Activated naive CD8-positive, alpha-beta T cell treated with anti-CD3 and anti-CD28 coated beads, Interleukin-2, amount 10 ng/mL, durations not matched to agents 7 days and 5 days (primary cell): ENCODE measurements at regions not wholly inside any gene's neighbourhood (a gene's known extent, or its start where the extent isn't known, plus 50 kb on each side); places are given as distances from the start of the nearest gene placed in this dataset.

Experiments used
- ATAC-seq: fragments of 150-1000 bp; cut with Tn5 transposase; one replicate; pipeline ENCODE4 v1.10.0; 2021; ENCODE audit warnings: low read depth, moderate library complexity
- POLR2A ChIA-PET: fragments of 350-600 bp; sonication (Branson Sonifier 250); formaldehyde crosslinking; loops from one replicate; lab custom pipeline; 2021; ENCODE audit warnings: antibody characterized with exemption; lab: Charles Lee
- DNase-seq: peaks from one replicate; pipeline ENCODE4 v3.0.0; 2021
- H3K27ac Mint-ChIP-seq: one replicate; pipeline ENCODE4 v1.8.0; 2022; ENCODE audit warnings: mild to moderate bottlenecking, mixed read lengths
- H3K27me3 Mint-ChIP-seq: one replicate; pipeline ENCODE4 v1.8.0; 2022; ENCODE audit warnings: mild to moderate bottlenecking, moderate library complexity, mixed read lengths
- H3K36me3 Mint-ChIP-seq: one replicate; pipeline ENCODE4 v1.8.0; 2021; ENCODE audit warnings: mild to moderate bottlenecking, mixed read lengths
- H3K4me1 Mint-ChIP-seq: one replicate; pipeline ENCODE4 v1.8.0; 2021; ENCODE audit warnings: mixed read lengths
- H3K4me3 Mint-ChIP-seq: one replicate; pipeline ENCODE4 v1.8.0; 2022; ENCODE audit warnings: mild to moderate bottlenecking, moderate library complexity, mixed read lengths
- H3K9me3 Mint-ChIP-seq: one replicate; pipeline ENCODE4 v1.8.0; 2021; ENCODE audit warnings: mixed read lengths

- peaks cover 3% of the 10 kb centered on the region for H3K36me3 Mint-ChIP-seq
These were observed 152.3 kb downstream of the SNX7 start for GRCh38 chr1:98813738-98814309.

DNA sequence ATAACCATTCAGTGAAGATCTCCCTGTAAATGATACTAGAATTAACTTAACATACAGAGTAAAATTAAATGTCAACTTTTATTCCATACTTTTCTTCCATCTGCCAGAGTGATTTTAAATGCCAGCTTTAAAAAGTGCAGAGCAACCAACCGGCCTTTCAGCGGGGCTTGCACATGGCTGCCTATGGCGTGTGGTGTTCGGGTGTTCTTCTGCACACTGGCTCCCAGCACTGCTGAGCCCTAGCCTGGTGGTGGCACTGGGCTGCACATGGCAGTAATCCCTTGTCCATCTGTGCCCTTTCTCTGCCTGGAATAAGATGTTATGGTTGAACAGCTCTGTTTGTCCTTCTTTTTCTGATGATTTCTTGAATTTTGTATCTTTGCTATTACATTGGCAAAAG is 156.3 kb downstream of the SNX7 start:
- no peak for ATAC-seq
- POLR2A ChIA-PET = no interaction called here
- Mint-ChIP-seq H3K36me3 (no peaks in the 10 kb centered on the region), H3K4me1 (peaks cover 7% of the 10 kb centered on the region), H3K4me3 (no peak overlapping the region), H3K27ac (no peak overlapping the region), H3K9me3 (peaks cover 3% of the 10 kb centered on the region), H3K27me3 (no peaks in the 10 kb centered on the region)
- DNase-seq = no peak

More at GRCh38 chr1:98813738-98814309, 152.3 kb downstream of the SNX7 start:
- Mint-ChIP-seq H3K9me3 (peaks cover 7% of the 10 kb centered on the region), H3K4me1 (peaks cover 7% of the 10 kb centered on the region), H3K4me3 (peak overlapping the region; percentile 17), H3K27ac (peak overlapping the region; percentile 49), H3K27me3 (no peaks in the 10 kb centered on the region)
- POLR2A ChIA-PET = no interaction called here
- DNase-seq (no peak), ATAC-seq (peak; percentile 36)

- no peak for DNase-seq
- POLR2A ChIA-PET = no interaction called here
- no peak overlapping the region for H3K27ac Mint-ChIP-seq
These were observed 159.9 kb downstream of the SNX7 start for GRCh38 chr1:98821379-98821778.

DNA sequence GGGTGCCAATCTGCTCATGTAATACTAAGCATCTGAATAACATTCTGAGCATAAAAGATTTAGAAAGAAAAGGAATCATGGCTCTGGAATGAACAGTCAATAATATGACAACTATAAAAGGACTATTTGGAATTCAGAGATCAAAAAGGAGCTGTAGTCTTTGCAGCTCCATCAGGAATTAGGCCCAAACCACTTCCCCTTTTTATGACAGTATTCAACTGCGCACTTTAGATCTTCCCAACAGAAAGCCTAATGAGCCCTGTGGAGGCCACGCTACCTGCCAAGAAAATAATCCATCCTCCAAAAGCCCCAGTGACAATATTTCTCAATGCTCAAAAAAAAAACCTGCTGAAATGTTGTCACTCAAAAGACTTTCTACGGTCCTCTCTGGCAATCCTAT is 163.2 kb downstream of the SNX7 start:
- H3K4me3 Mint-ChIP-seq = no peak overlapping the region
- H3K36me3 Mint-ChIP-seq = no peaks in the 10 kb centered on the region
- no peak for DNase-seq
- no peaks in the 10 kb centered on the region for H3K27me3 Mint-ChIP-seq
- peaks cover 2% of the 10 kb centered on the region for H3K9me3 Mint-ChIP-seq
- no peak for ATAC-seq
- H3K27ac Mint-ChIP-seq = no peak overlapping the region
- H3K4me1 Mint-ChIP-seq = no peaks in the 10 kb centered on the region
- POLR2A ChIA-PET = no interaction called here

More at GRCh38 chr1:98821379-98821778, 159.9 kb downstream of the SNX7 start:
- Mint-ChIP-seq H3K27me3 (no peaks in the 10 kb centered on the region), H3K4me1 (no peaks in the 10 kb centered on the region), H3K9me3 (peaks cover 1% of the 10 kb centered on the region), H3K36me3 (no peaks in the 10 kb centered on the region), H3K4me3 (no peak overlapping the region)
- no peak for ATAC-seq

DNA sequence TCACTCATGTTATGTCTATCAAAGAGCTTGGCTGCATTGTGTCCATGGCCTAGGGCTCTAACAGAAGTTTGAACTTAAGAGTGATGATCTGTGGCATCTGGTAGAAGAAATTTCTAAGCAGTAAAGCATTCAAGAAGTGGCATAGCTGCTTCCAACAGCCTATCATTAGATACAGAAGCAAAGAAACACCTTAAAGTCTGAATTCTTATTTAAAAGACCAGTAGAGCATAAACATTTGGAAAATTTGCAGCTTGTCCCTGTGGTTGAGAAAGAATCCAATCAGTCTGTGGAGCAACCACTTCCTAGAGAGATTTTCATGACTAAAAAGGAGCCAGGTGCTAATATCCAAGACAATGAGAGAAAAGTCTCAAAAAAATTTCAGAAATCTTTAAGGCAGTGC is 165.5 kb downstream of the SNX7 start:
- Mint-ChIP-seq H3K4me3 (no peak overlapping the region), H3K27ac (no peak overlapping the region), H3K27me3 (no peaks in the 10 kb centered on the region), H3K36me3 (no peaks in the 10 kb centered on the region), H3K9me3 (peaks cover 4% of the 10 kb centered on the region), H3K4me1 (no peaks in the 10 kb centered on the region)
- ATAC-seq (no peak), DNase-seq (no peak)
- POLR2A ChIA-PET = no interaction called here

GRCh38 chr1:98839840-98840239 is 164.8 kb downstream of the PLPPR5 start:
- H3K4me1 Mint-ChIP-seq = no peaks in the 10 kb centered on the region
- no peak overlapping the region for H3K27ac Mint-ChIP-seq
- ATAC-seq = no peak
- H3K27me3 Mint-ChIP-seq = no peaks in the 10 kb centered on the region
- H3K4me3 Mint-ChIP-seq = no peak overlapping the region
- H3K9me3 Mint-ChIP-seq = no peaks in the 10 kb centered on the region
- POLR2A ChIA-PET = no interaction called here
- no peaks in the 10 kb centered on the region for H3K36me3 Mint-ChIP-seq
- no peak for DNase-seq
